Activated naive CD8-positive, alpha-beta T cell treated with anti-CD3 and anti-CD28 coated beads, Interleukin-2, amount 50 U/mL, for 24 hours (primary cell): ENCODE measurements at regions not wholly inside any gene's neighbourhood (a gene's known extent, or its start where the extent isn't known, plus 50 kb on each side); places are given as distances from the start of the nearest gene placed in this dataset.
A peak's percentile ranks its signal among the peaks of the same experiment; 100 is the strongest.

Experiments
- ATAC-seq: fragments of 150-1000 bp; cut with Tn5 transposase; one replicate; pipeline ENCODE4 v1.10.0; 2021
- DNase-seq: peaks from one replicate; pipeline ENCODE4 v3.0.0; 2021
- H3K27ac Mint-ChIP-seq: one replicate; pipeline ENCODE4 v1.8.0; 2021; ENCODE audit warnings: mild to moderate bottlenecking, mixed read lengths
- H3K27me3 Mint-ChIP-seq: one replicate; pipeline ENCODE4 v1.8.0; 2021; ENCODE audit warnings: mixed read lengths
- H3K36me3 Mint-ChIP-seq: one replicate; pipeline ENCODE4 v1.8.0; 2021; ENCODE audit warnings: low read depth, mixed read lengths
- H3K4me1 Mint-ChIP-seq: one replicate; pipeline ENCODE4 v1.8.0; 2021; ENCODE audit warnings: mixed read lengths
- H3K4me3 Mint-ChIP-seq: one replicate; pipeline ENCODE4 v1.8.0; 2021; ENCODE audit warnings: mild to moderate bottlenecking, moderate library complexity, mixed read lengths
- H3K9me3 Mint-ChIP-seq: one replicate; pipeline ENCODE4 v1.8.0; 2021; ENCODE audit warnings: mixed read lengths

GRCh38 chr13:33723365-33723764 is 94.6 kb upstream of the RFC3 start:
- no peak for ATAC-seq
- H3K27me3 Mint-ChIP-seq, result no peaks in the 10 kb centered on the region
- no peaks in the 10 kb centered on the region for H3K36me3 Mint-ChIP-seq
- H3K27ac Mint-ChIP-seq, result peak overlapping the region; percentile 60
- no peaks in the 10 kb centered on the region for H3K9me3 Mint-ChIP-seq
- peaks cover 29% of the 10 kb centered on the region for H3K4me1 Mint-ChIP-seq
- no peak overlapping the region for H3K4me3 Mint-ChIP-seq
- no peak for DNase-seq

GRCh38 chr13:33723772-33724435 is 94.0 kb upstream of the RFC3 start:
- Mint-ChIP-seq H3K27me3 (no peaks in the 10 kb centered on the region), H3K27ac (peak overlapping the region; percentile 60), H3K4me3 (no peak overlapping the region), H3K4me1 (peaks cover 34% of the 10 kb centered on the region), H3K36me3 (no peaks in the 10 kb centered on the region), H3K9me3 (no peaks in the 10 kb centered on the region)
- DNase-seq (peak; percentile 48), ATAC-seq (peak; percentile 94)

GRCh38 chr13:33725340-33725739 is 92.6 kb upstream of the RFC3 start:
- H3K27me3 Mint-ChIP-seq, result no peaks in the 10 kb centered on the region
- H3K4me1 Mint-ChIP-seq, result peaks cover 34% of the 10 kb centered on the region
- H3K36me3 Mint-ChIP-seq, result no peaks in the 10 kb centered on the region
- ATAC-seq (no peak), DNase-seq (no peak)
- no peak overlapping the region for H3K27ac Mint-ChIP-seq
- no peak overlapping the region for H3K4me3 Mint-ChIP-seq
- H3K9me3 Mint-ChIP-seq, result no peaks in the 10 kb centered on the region

DNA sequence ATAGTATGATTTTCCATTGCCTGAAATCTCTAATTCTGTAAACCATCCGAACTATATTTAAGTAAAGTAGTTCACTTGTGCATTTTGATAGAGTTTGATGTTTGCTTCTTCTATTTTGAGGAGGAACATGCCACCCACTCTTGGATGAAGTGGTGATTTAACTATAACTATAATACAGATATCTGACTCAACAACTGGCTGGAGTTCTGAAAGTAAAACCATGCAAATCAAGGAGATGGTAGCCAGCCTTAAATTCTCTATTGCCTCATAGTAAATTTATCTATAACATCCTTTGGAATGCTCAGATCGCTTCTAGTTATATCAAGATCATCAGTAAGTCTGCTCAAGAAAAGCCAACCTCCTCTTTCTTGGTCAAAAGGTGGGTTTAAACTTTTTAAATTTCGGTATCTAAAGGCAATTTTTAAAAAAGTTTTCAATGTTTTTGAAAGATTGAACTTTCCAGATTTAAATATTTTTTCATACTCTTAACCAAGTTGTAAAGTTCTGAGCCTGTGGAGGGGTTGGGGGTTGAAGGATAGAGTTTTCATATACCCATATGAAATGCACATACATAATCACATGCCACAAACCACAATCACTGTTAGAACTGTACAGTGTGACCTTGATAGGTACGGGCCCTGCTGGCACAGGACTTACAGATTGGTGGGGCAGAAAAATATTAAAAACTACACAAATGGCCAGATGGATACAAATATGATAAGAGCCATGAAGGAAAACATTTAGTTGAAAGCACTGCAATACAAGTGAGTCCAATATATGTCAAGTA is 90.5 kb upstream of the RFC3 start:
- ATAC-seq (no peak), DNase-seq (no peak)
- Mint-ChIP-seq H3K27me3 (no peaks in the 10 kb centered on the region), H3K36me3 (no peaks in the 10 kb centered on the region), H3K9me3 (no peaks in the 10 kb centered on the region), H3K27ac (no peak overlapping the region), H3K4me1 (peaks cover 22% of the 10 kb centered on the region), H3K4me3 (no peak overlapping the region)

GRCh38 chr13:33728271-33729037 is 89.5 kb upstream of the RFC3 start:
- Mint-ChIP-seq H3K4me3 (no peak overlapping the region), H3K9me3 (no peaks in the 10 kb centered on the region), H3K27me3 (no peaks in the 10 kb centered on the region), H3K27ac (no peak overlapping the region), H3K36me3 (no peaks in the 10 kb centered on the region), H3K4me1 (peaks cover 13% of the 10 kb centered on the region)
- ATAC-seq, result no peak
- DNase-seq, result no peak

DNA sequence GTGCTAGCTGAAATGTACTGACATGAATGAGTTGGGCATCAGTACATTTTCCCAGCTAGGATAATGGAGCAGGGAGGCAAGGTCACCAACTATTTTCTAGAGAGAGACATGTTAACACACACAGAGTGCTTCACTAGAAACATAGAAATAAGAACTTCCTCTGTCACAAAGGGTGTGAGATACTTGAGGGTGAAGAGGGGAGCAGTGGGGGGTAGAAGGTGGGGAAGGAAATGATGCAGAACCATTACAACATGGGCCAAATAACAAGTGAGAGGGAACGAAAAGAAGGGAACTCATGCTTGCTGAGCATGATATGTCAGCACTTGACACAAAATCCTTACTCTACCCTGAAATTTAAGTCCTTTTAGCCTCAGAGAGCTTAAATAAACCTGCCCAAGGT is 87.8 kb upstream of the RFC3 start:
- no peaks in the 10 kb centered on the region for H3K36me3 Mint-ChIP-seq
- no peak for ATAC-seq

GRCh38 chr13:33730619-33731018 is 87.3 kb upstream of the RFC3 start:
- DNase-seq, result no peak
- Mint-ChIP-seq H3K36me3 (no peaks in the 10 kb centered on the region), H3K4me1 (peaks cover 9% of the 10 kb centered on the region), H3K27ac (no peak overlapping the region), H3K27me3 (no peaks in the 10 kb centered on the region), H3K4me3 (no peak overlapping the region), H3K9me3 (no peaks in the 10 kb centered on the region)
- ATAC-seq, result no peak

More for the DNA sequence above, 87.8 kb upstream of the RFC3 start:
- Mint-ChIP-seq H3K9me3 (no peaks in the 10 kb centered on the region), H3K27ac (no peak overlapping the region), H3K4me3 (no peak overlapping the region), H3K27me3 (no peaks in the 10 kb centered on the region), H3K4me1 (peaks cover 9% of the 10 kb centered on the region)
- no peak for DNase-seq

DNA sequence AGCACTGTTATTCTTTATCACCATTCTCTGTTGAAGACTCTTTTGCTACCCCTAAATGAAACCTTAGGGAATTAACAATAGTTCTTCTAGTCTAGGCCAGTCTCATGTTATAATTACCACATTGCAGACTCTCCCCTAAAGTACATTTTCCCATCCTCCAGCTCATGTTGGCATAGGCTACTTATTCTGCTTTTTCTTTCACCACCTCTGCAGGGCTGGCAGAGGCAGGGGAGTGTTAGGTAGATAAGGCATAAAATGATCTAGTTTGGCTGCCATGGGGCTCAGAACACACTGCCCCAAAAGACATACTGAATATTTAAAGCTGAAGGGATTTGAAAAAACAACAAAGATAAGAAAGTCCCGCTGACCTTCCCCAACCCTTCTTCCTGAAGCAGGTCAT is 82.7 kb upstream of the RFC3 start:
- no peak for ATAC-seq
- peaks cover 3% of the 10 kb centered on the region for H3K27me3 Mint-ChIP-seq
- no peaks in the 10 kb centered on the region for H3K9me3 Mint-ChIP-seq
- no peak overlapping the region for H3K4me3 Mint-ChIP-seq
- DNase-seq, result no peak
- peaks cover 5% of the 10 kb centered on the region for H3K4me1 Mint-ChIP-seq
- H3K27ac Mint-ChIP-seq, result no peak overlapping the region
- H3K36me3 Mint-ChIP-seq, result no peaks in the 10 kb centered on the region

DNA sequence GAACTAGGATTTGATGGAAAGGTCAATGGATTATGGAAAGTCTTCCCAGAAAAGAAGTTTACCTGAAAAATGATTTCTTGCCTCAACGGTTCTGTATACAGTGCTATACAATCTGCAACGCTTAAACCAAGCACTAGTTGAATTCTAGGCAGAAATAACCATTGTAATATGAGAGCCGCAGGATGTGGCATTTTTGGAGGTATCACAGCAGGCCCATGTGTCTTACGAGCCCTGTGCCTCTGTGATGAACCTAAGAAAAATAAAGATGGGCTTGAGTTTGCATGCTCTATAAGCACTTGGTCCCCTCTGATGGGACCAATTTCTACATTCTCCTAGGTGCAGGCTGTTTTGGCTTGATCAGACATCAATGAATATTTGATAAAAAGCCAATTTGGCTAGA is 78.7 kb upstream of the RFC3 start:
- ATAC-seq (no peak), DNase-seq (no peak)
- Mint-ChIP-seq H3K4me3 (no peak overlapping the region), H3K4me1 (peaks cover 16% of the 10 kb centered on the region), H3K9me3 (no peaks in the 10 kb centered on the region), H3K27ac (no peak overlapping the region), H3K36me3 (no peaks in the 10 kb centered on the region), H3K27me3 (peaks cover 4% of the 10 kb centered on the region)

DNA sequence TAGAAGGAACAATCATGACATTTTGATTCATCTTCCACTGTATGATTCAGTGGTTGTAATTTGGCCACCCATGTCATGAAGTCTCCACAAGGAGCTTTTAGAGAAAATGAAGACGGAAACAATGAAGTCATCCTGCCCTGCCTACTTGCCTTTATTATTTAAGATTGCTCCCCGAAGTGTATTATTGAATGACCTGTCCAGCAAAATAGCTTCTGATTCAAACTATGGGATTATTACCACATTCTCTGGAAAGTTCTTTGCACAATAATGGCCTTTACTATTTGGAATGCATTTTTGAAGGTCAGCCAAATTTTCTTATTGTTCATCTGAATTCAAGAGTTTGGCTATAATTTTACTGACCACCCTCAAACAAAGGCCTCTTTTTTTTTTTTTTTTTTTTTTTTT is 77.8 kb upstream of the RFC3 start:
- Mint-ChIP-seq H3K4me3 (no peak overlapping the region), H3K4me1 (peaks cover 24% of the 10 kb centered on the region), H3K27me3 (peaks cover 4% of the 10 kb centered on the region), H3K9me3 (no peaks in the 10 kb centered on the region), H3K27ac (no peak overlapping the region), H3K36me3 (no peaks in the 10 kb centered on the region)
- no peak for ATAC-seq
- DNase-seq, result no peak

DNA sequence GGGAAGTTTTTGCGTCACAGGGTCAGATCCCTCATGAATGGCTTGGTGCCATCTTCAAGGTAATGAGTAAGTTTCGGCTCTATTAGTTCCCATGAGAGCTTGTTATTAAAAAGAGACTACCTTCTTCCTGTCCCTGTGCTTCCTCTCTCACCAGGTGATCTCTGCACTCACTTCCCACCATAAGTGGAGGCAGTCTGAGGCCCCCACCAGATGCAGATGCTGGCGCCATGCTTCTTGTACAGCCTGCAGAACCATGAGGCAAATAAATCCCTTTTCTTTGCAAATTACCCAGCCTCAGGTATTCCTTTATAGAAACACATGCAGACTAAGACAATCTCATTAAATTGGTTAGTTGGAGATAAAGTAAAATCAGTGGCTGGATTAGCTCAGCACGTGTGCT is 75.6 kb upstream of the RFC3 start:
- H3K27ac Mint-ChIP-seq, result no peak overlapping the region
- peaks cover 4% of the 10 kb centered on the region for H3K27me3 Mint-ChIP-seq
- DNase-seq (no peak), ATAC-seq (no peak)
- H3K36me3 Mint-ChIP-seq, result no peaks in the 10 kb centered on the region
- H3K4me1 Mint-ChIP-seq, result peaks cover 29% of the 10 kb centered on the region
- H3K9me3 Mint-ChIP-seq, result no peaks in the 10 kb centered on the region
- H3K4me3 Mint-ChIP-seq, result no peak overlapping the region

- no peaks in the 10 kb centered on the region for H3K9me3 Mint-ChIP-seq
- H3K36me3 Mint-ChIP-seq, result no peaks in the 10 kb centered on the region
- ATAC-seq, result peak; percentile 65
- peaks cover 29% of the 10 kb centered on the region for H3K4me1 Mint-ChIP-seq
- H3K27ac Mint-ChIP-seq, result peak overlapping the region; percentile 54
- no peak overlapping the region for H3K4me3 Mint-ChIP-seq
- DNase-seq, result no peak
- H3K27me3 Mint-ChIP-seq, result peaks cover 4% of the 10 kb centered on the region
Observed at GRCh38 chr13:33743438-33744368, 74.2 kb upstream of the RFC3 start.

DNA sequence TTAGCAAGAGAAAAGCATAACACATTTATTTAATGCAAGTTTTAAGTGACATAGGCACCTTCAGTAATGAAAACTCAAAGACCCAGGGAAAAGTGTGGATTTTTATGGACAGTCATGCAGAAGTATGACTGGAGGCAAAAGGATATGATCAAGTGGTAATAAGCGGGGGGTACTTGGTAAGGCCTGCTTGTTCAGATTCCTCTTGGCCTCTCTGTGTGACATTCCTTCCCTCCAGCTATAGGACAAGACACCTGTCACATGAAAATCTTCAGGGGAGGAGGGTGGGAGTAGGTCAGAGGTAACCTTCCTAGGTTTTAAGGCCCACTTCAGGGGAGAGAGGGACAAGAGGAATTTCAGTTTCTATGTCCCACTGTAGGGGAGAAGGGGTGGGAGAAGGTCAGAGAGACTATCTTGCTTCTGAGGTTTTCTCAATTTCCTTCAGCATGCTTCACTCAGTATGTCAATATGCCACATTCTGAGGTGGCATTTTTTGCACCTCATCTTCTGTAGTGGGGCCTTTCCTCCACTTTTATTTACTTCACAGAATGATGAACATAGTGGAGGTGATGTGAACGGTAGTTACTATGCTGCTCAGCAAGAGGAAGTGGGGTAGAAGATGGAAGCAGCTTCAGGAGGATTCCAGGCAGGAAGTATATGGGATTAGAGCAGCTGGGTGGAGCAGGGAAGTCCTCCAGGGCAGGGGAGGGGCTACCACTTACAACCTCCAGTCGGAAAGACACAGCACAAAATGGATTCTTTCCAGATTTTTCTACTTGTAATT is 73.2 kb upstream of the RFC3 start:
- H3K4me1 Mint-ChIP-seq, result peaks cover 28% of the 10 kb centered on the region
- ATAC-seq (no peak), DNase-seq (no peak)
- no peaks in the 10 kb centered on the region for H3K9me3 Mint-ChIP-seq
- no peaks in the 10 kb centered on the region for H3K36me3 Mint-ChIP-seq
- H3K27ac Mint-ChIP-seq, result no peak overlapping the region
- H3K27me3 Mint-ChIP-seq, result peaks cover 4% of the 10 kb centered on the region
- H3K4me3 Mint-ChIP-seq, result no peak overlapping the region
